Stimulated activated CD4-positive, alpha-beta T cell treated with anti-CD3 and anti-CD28 coated beads, Interleukin-12 subunit alpha, Interleukin-12 subunit beta, amount 100 ng/mL, for 24 hours (primary cell): ENCODE measurements at regions not wholly inside any gene's neighbourhood (a gene's known extent, or its start where the extent isn't known, plus 50 kb on each side); places are given as distances from the start of the nearest gene placed in this dataset.

Experiments
- DNase-seq, 2 experiments: peaks; one replicate each; pipeline ENCODE4 v3.0.0-alpha.2; 2020; ENCODE audit warnings: low read depth in 2 of 2

GRCh38 chr16:35841632-35842031 lies 2382.2 kb downstream of the TP53TG3F start:
- DNase-seq = no peak

GRCh38 chr16:35862242-35862641 lies 2402.8 kb downstream of the TP53TG3F start:
- no peak for DNase-seq

GRCh38 chr16:35868630-35869029 lies 2409.2 kb downstream of the TP53TG3F start:
- DNase-seq = no peak

- no peak for DNase-seq
Measured at GRCh38 chr16:35873472-35873871, 2414.1 kb downstream of the TP53TG3F start.

- no peak for DNase-seq
Measured at GRCh38 chr16:35881654-35882053, 2422.2 kb downstream of the TP53TG3F start.

GRCh38 chr16:35906440-35906839 lies 2447.0 kb downstream of the TP53TG3F start:
- DNase-seq = no peak

GRCh38 chr16:35908152-35908551 lies 2448.7 kb downstream of the TP53TG3F start:
- DNase-seq = no peak

GRCh38 chr16:35908942-35909341 lies 2449.5 kb downstream of the TP53TG3F start:
- no peak for DNase-seq

- DNase-seq = no peak
Measured at GRCh38 chr16:35909351-35909954, 2450.0 kb downstream of the TP53TG3F start.

GRCh38 chr16:35910409-35910808 lies 2451.0 kb downstream of the TP53TG3F start:
- DNase-seq = no peak

- DNase-seq = no peak
Measured at GRCh38 chr16:35911899-35912298, 2452.5 kb downstream of the TP53TG3F start.

- DNase-seq = no peak
Measured at GRCh38 chr16:35931722-35932121, 2472.3 kb downstream of the TP53TG3F start.
